ENCODE measurements at regions not wholly inside any gene's neighbourhood (a gene's known extent, or its start where the extent isn't known, plus 50 kb on each side); places are given as distances from the start of the nearest gene placed in this dataset.

GRCh38 chr5:62980884-62981283 is 402.3 kb downstream of the LRRC70 start:
- no peaks in the 10 kb centered on the region for H3K36me3 Mint-ChIP-seq (ENCODE audit: low read depth)
- DNase-seq = no peak
- ChIA-PET CTCF (no interaction called here), POLR2A (no interaction called here)
- H3K27me3 Mint-ChIP-seq = no peaks in the 10 kb centered on the region
- peaks cover 6% of the 10 kb centered on the region for H3K9me3 Mint-ChIP-seq
- no peak overlapping the region for H3K27ac Mint-ChIP-seq
- no peak overlapping the region for H3K4me3 Mint-ChIP-seq
- H3K4me1 Mint-ChIP-seq = no peaks in the 10 kb centered on the region

DNA sequence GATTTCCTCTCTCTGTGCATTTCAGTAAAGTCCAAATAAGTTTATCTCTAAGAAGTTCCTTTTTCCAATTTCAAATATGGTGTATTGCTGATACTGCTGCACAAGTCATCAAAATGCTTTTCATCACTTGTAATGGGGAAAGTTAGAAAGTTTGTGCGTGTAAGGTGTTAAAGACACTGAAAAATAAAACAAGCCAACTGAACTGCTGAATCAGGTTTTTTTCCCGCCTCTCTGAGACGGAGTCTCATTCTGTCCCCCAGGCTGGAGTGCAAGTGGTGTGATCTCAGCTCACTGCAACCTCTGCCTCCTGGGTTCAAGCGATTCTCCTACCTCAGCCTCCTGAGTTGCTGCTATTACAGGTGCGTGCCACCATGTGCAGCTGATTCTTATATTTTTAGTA is 400.9 kb downstream of the LRRC70 start:
- Mint-ChIP-seq H3K27me3 (no peaks in the 10 kb centered on the region), H3K27ac (no peak overlapping the region), H3K36me3 (ENCODE audit: low read depth) (no peaks in the 10 kb centered on the region), H3K4me1 (no peaks in the 10 kb centered on the region), H3K9me3 (no peaks in the 10 kb centered on the region), H3K4me3 (no peak overlapping the region)
- DNase-seq = no peak
- POLR2A ChIA-PET = no interaction called here
- CTCF ChIA-PET = no interaction called here

GRCh38 chr5:62977661-62978060 is 399.0 kb downstream of the LRRC70 start:
- Mint-ChIP-seq H3K9me3 (no peaks in the 10 kb centered on the region), H3K27ac (no peak overlapping the region), H3K27me3 (no peaks in the 10 kb centered on the region), H3K4me3 (no peak overlapping the region), H3K4me1 (no peaks in the 10 kb centered on the region), H3K36me3 (ENCODE audit: low read depth) (no peaks in the 10 kb centered on the region)
- POLR2A ChIA-PET = no interaction called here
- DNase-seq = no peak
- CTCF ChIA-PET = no interaction called here

DNA sequence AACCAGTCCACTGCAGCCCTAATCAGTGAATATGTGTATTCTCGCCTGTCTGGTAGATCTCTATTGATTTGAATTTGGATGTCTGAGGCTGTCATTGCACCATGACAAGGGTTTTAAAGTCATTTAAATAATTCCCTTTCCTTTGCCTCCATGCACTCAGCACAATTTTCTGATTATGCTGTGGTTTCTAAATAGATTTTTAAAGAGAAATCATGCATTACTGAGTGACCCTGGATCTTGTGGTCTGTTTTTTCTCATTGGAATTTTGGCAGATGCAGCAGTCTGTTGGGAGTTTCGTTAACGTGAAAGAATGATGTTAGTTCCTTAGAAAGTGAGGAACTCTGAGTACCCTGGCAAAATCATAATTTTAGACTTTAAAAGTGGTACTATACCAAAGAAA is 396.0 kb downstream of the LRRC70 start:
- Mint-ChIP-seq H3K4me3 (no peak overlapping the region), H3K27ac (no peak overlapping the region), H3K36me3 (ENCODE audit: low read depth) (no peaks in the 10 kb centered on the region), H3K4me1 (no peaks in the 10 kb centered on the region), H3K9me3 (peaks cover 2% of the 10 kb centered on the region), H3K27me3 (no peaks in the 10 kb centered on the region)
- DNase-seq = no peak
- ChIA-PET POLR2A (no interaction called here), CTCF (no interaction called here)

- ChIA-PET CTCF (no interaction called here), POLR2A (no interaction called here)
- Mint-ChIP-seq H3K9me3 (peaks cover 9% of the 10 kb centered on the region), H3K27me3 (no peaks in the 10 kb centered on the region), H3K4me3 (no peak overlapping the region), H3K4me1 (no peaks in the 10 kb centered on the region), H3K27ac (no peak overlapping the region), H3K36me3 (ENCODE audit: low read depth) (no peaks in the 10 kb centered on the region)
- DNase-seq = no peak
Measured at GRCh38 chr5:62969409-62970120, 390.9 kb downstream of the LRRC70 start.

- no peaks in the 10 kb centered on the region for H3K36me3 Mint-ChIP-seq (ENCODE audit: low read depth)
- POLR2A ChIA-PET = no interaction called here
- H3K4me3 Mint-ChIP-seq = no peak overlapping the region
- CTCF ChIA-PET = no interaction called here
- peaks cover 13% of the 10 kb centered on the region for H3K9me3 Mint-ChIP-seq
- H3K4me1 Mint-ChIP-seq = no peaks in the 10 kb centered on the region
- H3K27me3 Mint-ChIP-seq = no peaks in the 10 kb centered on the region
- no peak overlapping the region for H3K27ac Mint-ChIP-seq
- DNase-seq = no peak
Measured at GRCh38 chr5:62964428-62964827, 385.8 kb downstream of the LRRC70 start.

GRCh38 chr5:62960781-62961180 is 382.2 kb downstream of the LRRC70 start:
- Mint-ChIP-seq H3K27me3 (no peaks in the 10 kb centered on the region), H3K4me3 (no peak overlapping the region), H3K4me1 (no peaks in the 10 kb centered on the region), H3K36me3 (ENCODE audit: low read depth) (no peaks in the 10 kb centered on the region), H3K27ac (no peak overlapping the region), H3K9me3 (peaks cover 13% of the 10 kb centered on the region)
- DNase-seq = no peak
- POLR2A ChIA-PET = no interaction called here
- CTCF ChIA-PET = no interaction called here

DNA sequence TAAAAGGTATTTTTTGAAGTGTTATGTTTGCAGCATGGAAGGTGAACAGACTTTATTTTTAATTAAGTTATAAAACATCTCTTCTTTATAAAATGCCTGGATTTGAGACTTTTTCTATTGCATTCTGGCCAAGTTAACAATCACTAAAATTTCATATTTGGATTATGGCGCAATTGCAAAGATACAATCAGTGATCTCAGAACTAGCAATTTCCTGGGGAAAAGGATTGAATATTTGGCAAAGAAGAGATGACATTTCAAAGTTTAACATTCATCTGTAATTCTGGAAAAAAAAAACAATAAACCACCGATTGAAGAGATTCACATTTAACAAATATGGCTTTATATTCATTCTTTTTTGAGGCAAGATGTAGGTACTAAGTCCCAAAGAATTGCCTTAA is 378.0 kb downstream of the LRRC70 start:
- Mint-ChIP-seq H3K36me3 (ENCODE audit: low read depth) (no peaks in the 10 kb centered on the region), H3K27me3 (no peaks in the 10 kb centered on the region), H3K27ac (no peak overlapping the region), H3K4me1 (no peaks in the 10 kb centered on the region), H3K4me3 (no peak overlapping the region), H3K9me3 (peaks cover under 1% of the 10 kb centered on the region)
- no peak for DNase-seq
- POLR2A ChIA-PET = no interaction called here
- CTCF ChIA-PET = no interaction called here

DNA sequence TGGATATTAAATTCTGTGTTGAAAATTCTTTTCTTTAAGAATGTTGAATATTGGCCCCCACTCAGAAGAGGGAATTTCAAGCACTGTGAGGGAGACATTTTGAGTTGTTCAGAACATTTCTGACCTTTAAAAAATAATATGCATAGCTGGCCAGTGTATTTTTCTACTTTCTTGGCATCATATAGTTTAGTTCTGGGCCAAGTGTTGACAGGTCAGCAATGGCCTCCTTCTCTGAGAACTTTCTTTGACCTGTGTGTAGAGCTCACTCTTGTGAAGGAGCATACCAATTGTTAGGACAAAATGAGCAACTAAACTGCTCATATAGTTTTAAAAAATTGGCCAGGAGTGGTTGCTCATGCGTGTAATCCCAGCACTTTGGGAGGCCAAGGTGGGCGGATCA is 376.0 kb downstream of the LRRC70 start:
- Mint-ChIP-seq H3K36me3 (ENCODE audit: low read depth) (no peaks in the 10 kb centered on the region), H3K4me1 (no peaks in the 10 kb centered on the region), H3K9me3 (no peaks in the 10 kb centered on the region), H3K27me3 (no peaks in the 10 kb centered on the region), H3K27ac (no peak overlapping the region), H3K4me3 (no peak overlapping the region)
- no peak for DNase-seq
- CTCF ChIA-PET = no interaction called here
- POLR2A ChIA-PET = no interaction called here

- H3K4me1 Mint-ChIP-seq = no peaks in the 10 kb centered on the region
- no peak overlapping the region for H3K27ac Mint-ChIP-seq
- H3K4me3 Mint-ChIP-seq = no peak overlapping the region
- POLR2A ChIA-PET = no interaction called here
- H3K36me3 Mint-ChIP-seq (ENCODE audit: low read depth) = no peaks in the 10 kb centered on the region
- no peak for DNase-seq
- no peaks in the 10 kb centered on the region for H3K9me3 Mint-ChIP-seq
- no peaks in the 10 kb centered on the region for H3K27me3 Mint-ChIP-seq
- CTCF ChIA-PET = no interaction called here
Measured at GRCh38 chr5:62948301-62948700, 369.7 kb downstream of the LRRC70 start.

DNA sequence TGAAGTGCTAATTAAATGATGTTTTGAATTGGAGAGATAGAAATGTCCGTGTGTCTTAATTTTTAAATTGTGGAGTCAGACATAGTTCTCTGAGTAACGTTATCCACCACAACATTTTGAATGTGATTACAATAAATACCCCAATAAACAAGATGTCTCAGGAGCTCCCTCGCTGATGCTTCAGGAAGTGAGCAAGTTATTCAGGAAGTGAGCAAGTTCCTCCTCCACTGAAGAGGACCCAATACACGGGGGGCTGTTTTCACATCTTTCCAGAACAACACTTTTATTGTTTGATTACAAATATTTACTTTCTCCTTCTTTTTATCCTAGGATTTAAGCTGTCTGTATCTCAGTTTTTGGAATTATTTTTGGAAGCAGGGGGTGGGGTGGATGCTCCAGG is 363.8 kb downstream of the LRRC70 start:
- ChIA-PET POLR2A (no interaction called here), CTCF (interaction anchor here (0.6 kb wide), 1 partner anchor 43 kb away, joined by 3 read pairs; no protein-coding TSS in a partner anchor)
- no peak overlapping the region for H3K4me3 Mint-ChIP-seq
- no peaks in the 10 kb centered on the region for H3K9me3 Mint-ChIP-seq
- no peaks in the 10 kb centered on the region for H3K4me1 Mint-ChIP-seq
- no peaks in the 10 kb centered on the region for H3K36me3 Mint-ChIP-seq (ENCODE audit: low read depth)
- no peak for DNase-seq
- peaks cover 2% of the 10 kb centered on the region for H3K27me3 Mint-ChIP-seq
- H3K27ac Mint-ChIP-seq = no peak overlapping the region

DNA sequence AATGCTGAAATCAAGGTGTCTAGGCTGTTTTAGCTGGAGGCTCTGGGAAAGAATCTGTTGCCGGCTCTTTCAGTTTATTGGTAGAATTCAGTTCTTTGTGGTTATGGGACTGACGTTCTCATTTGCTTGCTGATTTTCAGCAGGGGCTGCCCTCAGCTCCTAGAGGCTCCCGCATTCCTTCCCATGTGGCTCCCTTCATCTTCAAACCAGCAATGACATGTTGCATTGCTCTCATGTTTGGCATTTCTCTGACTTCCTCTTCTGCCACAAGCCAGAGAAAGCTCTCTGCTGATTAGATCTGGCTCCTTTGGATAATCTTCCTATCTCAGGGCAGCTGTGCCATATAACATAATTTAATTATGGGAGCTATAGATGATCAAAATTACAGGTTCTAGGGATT is 360.3 kb downstream of the LRRC70 start:
- POLR2A ChIA-PET = no interaction called here
- Mint-ChIP-seq H3K9me3 (no peaks in the 10 kb centered on the region), H3K36me3 (ENCODE audit: low read depth) (no peaks in the 10 kb centered on the region), H3K4me1 (no peaks in the 10 kb centered on the region), H3K4me3 (no peak overlapping the region), H3K27ac (no peak overlapping the region), H3K27me3 (peaks cover 7% of the 10 kb centered on the region)
- CTCF ChIA-PET = no interaction called here
- no peak for DNase-seq

DNA sequence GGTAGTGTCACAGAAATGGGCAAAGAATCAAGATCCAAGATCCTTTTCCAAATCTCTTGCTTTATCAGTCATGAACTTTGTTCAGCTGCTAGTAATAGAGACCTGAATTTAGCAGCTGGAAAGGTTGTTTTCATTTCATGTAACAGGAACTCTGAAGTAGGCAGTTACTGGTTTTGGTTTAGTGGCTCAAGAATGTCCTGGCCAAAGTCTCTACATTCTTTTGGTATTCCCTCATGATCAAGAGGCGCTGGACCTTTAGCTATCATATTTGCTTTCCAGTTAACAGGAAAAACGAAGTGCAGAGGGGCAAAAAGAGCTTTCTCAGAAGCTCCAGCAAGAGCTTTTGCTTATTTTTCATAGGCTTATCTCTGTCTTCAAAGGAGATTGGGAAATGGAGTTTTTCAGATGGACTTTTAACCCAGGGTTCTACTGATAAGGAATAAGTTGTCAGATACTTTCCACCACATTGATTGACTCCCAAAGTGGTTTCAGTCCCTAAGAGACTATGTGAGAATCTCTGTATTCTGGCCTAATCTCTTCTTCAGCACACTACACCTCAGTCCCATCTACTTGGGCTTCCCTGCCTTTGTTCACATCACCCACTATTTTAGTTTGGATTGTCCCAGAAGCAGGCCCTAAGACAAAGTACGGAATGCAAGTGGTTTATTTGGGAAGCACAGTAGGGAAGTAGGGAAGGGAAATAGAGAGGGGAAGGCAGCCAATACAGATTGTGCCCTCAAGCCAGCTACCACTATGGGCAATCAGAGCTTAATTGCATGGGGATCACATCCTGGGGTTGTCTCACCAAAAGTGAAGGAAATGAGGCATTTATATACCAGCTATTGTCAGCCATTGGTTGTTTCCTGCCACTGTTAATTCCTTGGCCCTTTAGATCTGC is 359.3 kb downstream of the LRRC70 start:
- no peaks in the 10 kb centered on the region for H3K36me3 Mint-ChIP-seq (ENCODE audit: low read depth)
- CTCF ChIA-PET = no interaction called here
- H3K4me1 Mint-ChIP-seq = no peaks in the 10 kb centered on the region

GRCh38 chr5:62935660-62936059 is 357.0 kb downstream of the LRRC70 start:
- no peak overlapping the region for H3K4me3 Mint-ChIP-seq
- H3K27ac Mint-ChIP-seq = no peak overlapping the region
- H3K4me1 Mint-ChIP-seq = no peaks in the 10 kb centered on the region
- CTCF ChIA-PET = no interaction called here
- peaks cover 7% of the 10 kb centered on the region for H3K27me3 Mint-ChIP-seq
- DNase-seq = no peak
- no peaks in the 10 kb centered on the region for H3K9me3 Mint-ChIP-seq
- no peaks in the 10 kb centered on the region for H3K36me3 Mint-ChIP-seq (ENCODE audit: low read depth)
- POLR2A ChIA-PET = no interaction called here

More for the DNA sequence above, 359.3 kb downstream of the LRRC70 start:
- POLR2A ChIA-PET = no interaction called here
- Mint-ChIP-seq H3K9me3 (no peaks in the 10 kb centered on the region), H3K27ac (no peak overlapping the region), H3K27me3 (peaks cover 7% of the 10 kb centered on the region), H3K4me3 (no peak overlapping the region)
- no peak for DNase-seq
